ENCODE measurements at regions not wholly inside any gene's neighbourhood (a gene's known extent, or its start where the extent isn't known, plus 50 kb on each side); places are given as distances from the start of the nearest gene placed in this dataset.

- DNase-seq: no peak
- H3K27me3 ChIP-seq: no peaks in the 10 kb centered on the region
- in situ Hi-C loops (cut with MboI; ENCODE audit: low sequenced_read_pairs in 4 of 4) (no loop called here), intact Hi-C loops (cut with DNase I; ENCODE audit: low total_unique reads) (no loop called here)
- H3K4me1 ChIP-seq: no peaks in the 10 kb centered on the region
- H3K36me3 ChIP-seq: no peaks in the 10 kb centered on the region
- no peak for TF ChIP-seq CTCF (IDR thresholded peaks at IDR 0.05 in 4 of 5, conservative IDR thresholded peaks at IDR 0.05 in 1 of 5)
- no peak overlapping the region for H3K27ac ChIP-seq
- no peaks in the 10 kb centered on the region for H3K9me3 ChIP-seq
- no peak overlapping the region for H3K4me3 ChIP-seq
- ATAC-seq: no peak
Measured at GRCh38 chr9:99533421-99533820, 288.3 kb upstream of the NR4A3 start.

GRCh38 chr9:99537996-99538395, 283.7 kb upstream of the NR4A3 start:
- H3K36me3 ChIP-seq: no peaks in the 10 kb centered on the region
- DNase-seq: no peak
- no peak for TF ChIP-seq CTCF (IDR thresholded peaks at IDR 0.05 in 4 of 5, conservative IDR thresholded peaks at IDR 0.05 in 1 of 5)
- no peak for TF ChIP-seq POLR2A (IDR thresholded peaks at IDR 0.05)
- intact Hi-C loops (cut with DNase I; ENCODE audit: low total_unique reads): no loop called here
- no peak for ATAC-seq
- in situ Hi-C loops (cut with MboI; ENCODE audit: low sequenced_read_pairs in 4 of 4): no loop called here
- H3K4me3 ChIP-seq: no peak overlapping the region
- no peaks in the 10 kb centered on the region for H3K9me3 ChIP-seq
- H3K27ac ChIP-seq: no peak overlapping the region
- no peaks in the 10 kb centered on the region for H3K4me1 ChIP-seq
- H3K27me3 ChIP-seq: no peaks in the 10 kb centered on the region

- intact Hi-C loops (cut with DNase I; ENCODE audit: low total_unique reads) (no loop called here), in situ Hi-C loops (cut with MboI; ENCODE audit: low sequenced_read_pairs in 4 of 4) (no loop called here)
- DNase-seq: no peak
Measured at GRCh38 chr9:99544526-99544925, 277.2 kb upstream of the NR4A3 start.

GRCh38 chr9:99549441-99549840, 272.2 kb upstream of the NR4A3 start:
- H3K4me3 ChIP-seq: no peak overlapping the region
- intact Hi-C loops (cut with DNase I; ENCODE audit: low total_unique reads) (no loop called here), in situ Hi-C loops (cut with MboI; ENCODE audit: low sequenced_read_pairs in 4 of 4) (no loop called here)
- no peak overlapping the region for H3K27ac ChIP-seq
- H3K9me3 ChIP-seq: no peaks in the 10 kb centered on the region
- TF ChIP-seq CTCF (IDR thresholded peaks at IDR 0.05 in 4 of 5, conservative IDR thresholded peaks at IDR 0.05 in 1 of 5) (no peak), POLR2A (IDR thresholded peaks at IDR 0.05) (no peak)
- no peak for DNase-seq
- H3K4me1 ChIP-seq: no peaks in the 10 kb centered on the region
- no peaks in the 10 kb centered on the region for H3K36me3 ChIP-seq
- no peak for ATAC-seq
- no peaks in the 10 kb centered on the region for H3K27me3 ChIP-seq

More at GRCh38 chr9:99544526-99544925, 277.2 kb upstream of the NR4A3 start:
- no peak for ATAC-seq
- H3K27ac ChIP-seq: no peak overlapping the region
- H3K4me1 ChIP-seq: no peaks in the 10 kb centered on the region
- TF ChIP-seq CTCF (IDR thresholded peaks at IDR 0.05 in 4 of 5, conservative IDR thresholded peaks at IDR 0.05 in 1 of 5) (no peak), POLR2A (IDR thresholded peaks at IDR 0.05) (no peak)
- no peaks in the 10 kb centered on the region for H3K27me3 ChIP-seq
- H3K36me3 ChIP-seq: no peaks in the 10 kb centered on the region
- H3K9me3 ChIP-seq: no peaks in the 10 kb centered on the region
- no peak overlapping the region for H3K4me3 ChIP-seq

- H3K27me3 ChIP-seq: no peaks in the 10 kb centered on the region
- H3K27ac ChIP-seq: no peak overlapping the region
- H3K4me3 ChIP-seq: no peak overlapping the region
- DNase-seq (no peak), ATAC-seq (no peak)
- in situ Hi-C loops (cut with MboI; ENCODE audit: low sequenced_read_pairs in 4 of 4): no loop called here
- TF ChIP-seq POLR2A (IDR thresholded peaks at IDR 0.05) (no peak), CTCF (IDR thresholded peaks at IDR 0.05 in 4 of 5, conservative IDR thresholded peaks at IDR 0.05 in 1 of 5) (no peak)
- no peaks in the 10 kb centered on the region for H3K4me1 ChIP-seq
- no peaks in the 10 kb centered on the region for H3K36me3 ChIP-seq
- intact Hi-C loops (cut with DNase I; ENCODE audit: low total_unique reads): no loop called here
- no peaks in the 10 kb centered on the region for H3K9me3 ChIP-seq
Measured at GRCh38 chr9:99555792-99556191, 265.9 kb upstream of the NR4A3 start.
